ENCODE measurements at regions not wholly inside any gene's neighbourhood (a gene's known extent, or its start where the extent isn't known, plus 50 kb on each side); places are given as distances from the start of the nearest gene placed in this dataset.

- TF ChIP-seq, protein P1, sequence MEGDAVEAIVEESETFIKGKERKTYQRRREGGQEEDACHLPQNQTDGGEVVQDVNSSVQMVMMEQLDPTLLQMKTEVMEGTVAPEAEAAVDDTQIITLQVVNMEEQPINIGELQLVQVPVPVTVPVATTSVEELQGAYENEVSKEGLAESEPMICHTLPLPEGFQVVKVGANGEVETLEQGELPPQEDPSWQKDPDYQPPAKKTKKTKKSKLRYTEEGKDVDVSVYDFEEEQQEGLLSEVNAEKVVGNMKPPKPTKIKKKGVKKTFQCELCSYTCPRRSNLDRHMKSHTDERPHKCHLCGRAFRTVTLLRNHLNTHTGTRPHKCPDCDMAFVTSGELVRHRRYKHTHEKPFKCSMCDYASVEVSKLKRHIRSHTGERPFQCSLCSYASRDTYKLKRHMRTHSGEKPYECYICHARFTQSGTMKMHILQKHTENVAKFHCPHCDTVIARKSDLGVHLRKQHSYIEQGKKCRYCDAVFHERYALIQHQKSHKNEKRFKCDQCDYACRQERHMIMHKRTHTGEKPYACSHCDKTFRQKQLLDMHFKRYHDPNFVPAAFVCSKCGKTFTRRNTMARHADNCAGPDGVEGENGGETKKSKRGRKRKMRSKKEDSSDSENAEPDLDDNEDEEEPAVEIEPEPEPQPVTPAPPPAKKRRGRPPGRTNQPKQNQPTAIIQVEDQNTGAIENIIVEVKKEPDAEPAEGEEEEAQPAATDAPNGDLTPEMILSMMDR (conservative IDR thresholded peaks at IDR 0.05; ENCODE audit: low read depth, low read length): no peak
- no peak for TF ChIP-seq EZH2 (IDR thresholded peaks at IDR 0.05; ENCODE audit: low read length, unreplicated experiment)
Measured at GRCh38 chr4:79082997-79083396, 143.8 kb upstream of the PAQR3 start.

Measured in PC-3 (cell line).